Keratinocyte (primary cell): ENCODE measurements at regions not wholly inside any gene's neighbourhood (a gene's known extent, or its start where the extent isn't known, plus 50 kb on each side); places are given as distances from the start of the nearest gene placed in this dataset.

ENCODE experiments used
- DNase-seq: peaks from one replicate; pipeline ENCODE4 v3.0.0-alpha.2; 2011; ENCODE audit warnings: low read depth, missing footprints, low spot score
- FAIRE-seq: peaks from 2 replicates; lab custom pipeline; 2011; peaks lifted over from hg19 to GRCh38; lab: Jason Lieb, UNC
- H2AFZ ChIP-seq: 2 replicates; pipeline ENCODE4 v1.6.0; 2012; ENCODE audit warnings: low read length, control low read depth, inconsistent platforms; ENCODE audit not compliant: control insufficient read depth
- H3K27ac ChIP-seq: 2 replicates; pipeline ENCODE4 v1.5.1; 2011; ENCODE audit warnings: low read length; ENCODE audit not compliant: control insufficient read depth, insufficient read depth
- H3K27me3 ChIP-seq: 3 replicates; pipeline ENCODE4 v1.6.0; 2011; ENCODE audit warnings: low read length; ENCODE audit not compliant: control insufficient read depth, insufficient read depth; ENCODE audit errors: extremely low read depth
- H3K36me3 ChIP-seq, 2 experiments: 2 replicates in 1 of 2; 3 replicates in 1 of 2; pipeline ENCODE4 v1.5.1; 2011; ENCODE audit warnings: low read length in 2 of 2, mild to moderate bottlenecking in 1 of 2; ENCODE audit not compliant: control insufficient read depth in 2 of 2, insufficient read depth in 2 of 2; ENCODE audit errors: extremely low read depth in 1 of 2
- H3K4me1 ChIP-seq: 3 replicates; pipeline ENCODE4 v1.5.1; 2011; ENCODE audit warnings: low read length; ENCODE audit not compliant: control insufficient read depth, insufficient read depth; ENCODE audit errors: extremely low read depth
- H3K4me2 ChIP-seq: 3 replicates; pipeline ENCODE4 v1.6.0; 2011; ENCODE audit warnings: low read depth, low read length; ENCODE audit not compliant: control insufficient read depth, insufficient read depth; ENCODE audit errors: extremely low read depth
- H3K4me3 ChIP-seq, 3 experiments: fragments of 200-600 bp in 1 of 3; sonication (generic) in 1 of 3; 2 replicates in 2 of 3; 3 replicates in 1 of 3; pipeline ENCODE4 v1.5.1; 2011 to 2016; ENCODE audit warnings: low read length in 3 of 3, mild to moderate bottlenecking in 3 of 3, control low read depth in 2 of 3, inconsistent platforms in 1 of 3, low read depth in 1 of 3, mixed read lengths in 1 of 3, mixed run types in 1 of 3, moderate library complexity in 1 of 3; ENCODE audit not compliant: control insufficient read depth in 2 of 3, insufficient read depth in 2 of 3; ENCODE audit errors: extremely low read depth in 1 of 3
- H3K79me2 ChIP-seq: 2 replicates; pipeline ENCODE4 v1.6.0; 2012; ENCODE audit warnings: low read length; ENCODE audit not compliant: control insufficient read depth, insufficient read depth
- H3K9ac ChIP-seq: 3 replicates; pipeline ENCODE4 v1.6.0; 2011; ENCODE audit warnings: low read length; ENCODE audit not compliant: control insufficient read depth, insufficient read depth; ENCODE audit errors: extremely low read depth
- H3K9me1 ChIP-seq: 3 replicates; pipeline ENCODE4 v1.6.0; 2011; ENCODE audit warnings: low read length; ENCODE audit not compliant: control insufficient read depth, insufficient read depth; ENCODE audit errors: extremely low read depth
- H3K9me3 ChIP-seq: 2 replicates; pipeline ENCODE4 v1.5.1; 2012; ENCODE audit warnings: low read depth, low read length; ENCODE audit not compliant: control insufficient read depth
- H4K20me1 ChIP-seq: 3 replicates; pipeline ENCODE4 v1.6.0; 2011; ENCODE audit warnings: low read length; ENCODE audit not compliant: control insufficient read depth, insufficient read depth; ENCODE audit errors: extremely low read depth
- CTCF ChIP-seq, 3 experiments: IDR thresholded peaks in 1 of 3; conservative IDR thresholded peaks in 1 of 3; optimal IDR thresholded peaks in 1 of 3; 2 replicates in 2 of 3; 3 replicates in 1 of 3; pipeline versions ENCODE3 to v1.5.1; 2011; ENCODE audit warnings: low read length in 3 of 3, mild to moderate bottlenecking in 3 of 3, moderate library complexity in 2 of 3, control low read depth in 1 of 3, inconsistent platforms in 1 of 3; ENCODE audit not compliant: insufficient read depth in 2 of 3; ENCODE audit errors: extremely low read depth in 1 of 3
- EZH2 ChIP-seq: IDR thresholded peaks from one replicate; pipeline ENCODE4 v1.6.1; 2012; ENCODE audit warnings: inconsistent platforms, mild to moderate bottlenecking, low read length, moderate library complexity
- dilution Hi-C: fragments of 300-500 bp; cut with MboI; formaldehyde crosslinking; loops from one replicate; pipeline ENCODE4 v1.7.0; 2020; ENCODE audit warnings: low sequenced_read_pairs; ENCODE audit not compliant: extremely low pct_ligation_motif_present

- Histone ChIP-seq H3K36me3 (no peaks in the 10 kb centered on the region), H3K4me2 (no peak overlapping the region), H3K4me3 (no peak overlapping the region), H3K9me1 (no peaks in the 10 kb centered on the region), H3K79me2 (no peaks in the 10 kb centered on the region), H3K27ac (no peak overlapping the region), H3K4me1 (peaks cover 6% of the 10 kb centered on the region), H3K27me3 (no peaks in the 10 kb centered on the region), H4K20me1 (no peaks in the 10 kb centered on the region), H3K9me3 (no peaks in the 10 kb centered on the region), H2AFZ (no peak overlapping the region), H3K9ac (no peak overlapping the region)
- no peak for TF ChIP-seq EZH2
- no peak for TF ChIP-seq CTCF (optimal IDR thresholded peaks at IDR 0.05 in 1 of 3, IDR thresholded peaks at IDR 0.05 in 1 of 3, conservative IDR thresholded peaks at IDR 0.05 in 1 of 3; ENCODE audit: extremely low read depth in 1 of 3, insufficient read depth in 2 of 3, low read length in 3 of 3)
- DNase-seq (no peak), FAIRE-seq (no peak)
- dilution Hi-C loops: no loop called here
Measured at GRCh38 chr1:163826500-163826899, 504.7 kb downstream of the NUF2 start.

- no peak for FAIRE-seq
- Histone ChIP-seq H3K27ac (no peak overlapping the region), H3K79me2 (no peaks in the 10 kb centered on the region), H3K9ac (no peak overlapping the region), H3K4me2 (no peak overlapping the region), H2AFZ (no peak overlapping the region), H3K27me3 (no peaks in the 10 kb centered on the region), H3K4me1 (no peaks in the 10 kb centered on the region), H3K9me3 (no peaks in the 10 kb centered on the region), H3K9me1 (no peaks in the 10 kb centered on the region), H3K36me3 (no peaks in the 10 kb centered on the region), H3K4me3 (no peak overlapping the region), H4K20me1 (no peaks in the 10 kb centered on the region)
- TF ChIP-seq CTCF (optimal IDR thresholded peaks at IDR 0.05 in 1 of 3, IDR thresholded peaks at IDR 0.05 in 1 of 3, conservative IDR thresholded peaks at IDR 0.05 in 1 of 3; ENCODE audit: extremely low read depth in 1 of 3, insufficient read depth in 2 of 3, low read length in 3 of 3): no peak
- no peak for TF ChIP-seq EZH2
- dilution Hi-C loops: no loop called here
- DNase-seq: no peak
Measured at GRCh38 chr1:163834778-163835177, 513.0 kb downstream of the NUF2 start.
